GM12873 (cell line): ENCODE measurements at regions not wholly inside any gene's neighbourhood (a gene's known extent, or its start where the extent isn't known, plus 50 kb on each side); places are given as distances from the start of the nearest gene placed in this dataset.

Experiments
- CTCF ChIP-seq: IDR thresholded peaks from 2 replicates; pipeline ENCODE4 v1.5.1; 2012; ENCODE audit warnings: low read depth, mild to moderate bottlenecking, moderate library complexity, low read length, control low read depth; ENCODE audit not compliant: insufficient read depth; ENCODE audit errors: missing control alignments

DNA sequence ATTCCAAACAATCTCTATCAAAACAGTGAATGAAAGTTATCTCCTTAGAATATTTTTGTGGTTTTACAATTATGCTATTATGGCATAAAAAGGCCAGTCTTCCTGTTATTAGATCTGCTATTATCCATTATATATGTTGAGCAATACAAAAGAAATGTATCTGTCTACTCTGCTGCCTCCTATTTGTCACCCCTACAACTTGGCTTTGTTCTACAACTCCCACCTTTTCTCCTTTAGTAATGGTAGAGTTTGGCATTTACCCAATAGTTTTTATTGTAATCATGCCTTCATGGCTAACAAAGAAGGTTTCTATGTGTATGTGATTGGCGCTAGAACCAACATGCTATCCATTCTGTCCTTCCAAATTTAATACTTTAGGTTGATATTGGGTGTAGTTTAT lies 189.2 kb upstream of the PRDM9 start:
- TF ChIP-seq CTCF: no peak

GRCh38 chr5:23316060-23316591 lies 191.3 kb upstream of the PRDM9 start:
- no peak for TF ChIP-seq CTCF

DNA sequence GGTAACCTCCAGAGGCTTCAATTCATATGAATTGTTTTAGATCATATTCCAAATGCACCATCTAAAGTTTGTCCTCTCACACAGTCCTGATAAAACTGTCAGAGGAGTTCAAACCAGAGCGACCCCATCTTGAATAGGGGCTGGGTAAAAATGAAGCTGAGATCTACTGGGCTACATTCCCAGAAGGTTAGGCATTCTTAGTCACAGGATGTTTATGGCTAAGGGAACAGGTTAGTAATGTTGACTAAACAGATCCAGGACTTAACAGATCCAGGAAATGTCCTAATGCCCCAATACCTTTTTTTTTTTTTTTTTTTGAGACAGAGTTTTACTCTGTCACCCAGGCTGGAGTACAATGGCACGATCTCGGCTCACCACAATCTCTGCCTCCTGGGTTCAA lies 192.6 kb upstream of the PRDM9 start:
- no peak for TF ChIP-seq CTCF

DNA sequence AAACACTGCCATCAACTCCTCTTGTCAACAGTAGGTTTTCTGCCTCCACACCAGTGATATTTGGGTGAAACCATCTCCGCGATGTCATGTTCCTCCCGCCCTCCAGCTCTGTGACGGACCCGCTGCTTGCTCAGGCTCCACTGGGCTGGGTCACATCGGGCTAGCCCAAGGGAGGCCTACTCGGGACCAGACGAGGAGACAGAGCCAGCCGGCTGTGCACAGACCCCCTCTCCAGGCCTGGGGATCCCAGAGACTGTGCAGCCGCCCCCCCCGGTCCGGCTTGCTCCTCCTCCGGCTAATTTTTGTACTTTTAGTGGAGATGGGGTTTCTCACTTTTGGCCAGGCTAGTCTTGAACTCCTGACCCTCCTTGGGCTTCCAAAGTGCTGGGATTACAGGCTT lies 202.4 kb upstream of the PRDM9 start:
- TF ChIP-seq CTCF: no peak

GRCh38 chr5:23303836-23304235 lies 203.6 kb upstream of the PRDM9 start:
- TF ChIP-seq CTCF: no peak

DNA sequence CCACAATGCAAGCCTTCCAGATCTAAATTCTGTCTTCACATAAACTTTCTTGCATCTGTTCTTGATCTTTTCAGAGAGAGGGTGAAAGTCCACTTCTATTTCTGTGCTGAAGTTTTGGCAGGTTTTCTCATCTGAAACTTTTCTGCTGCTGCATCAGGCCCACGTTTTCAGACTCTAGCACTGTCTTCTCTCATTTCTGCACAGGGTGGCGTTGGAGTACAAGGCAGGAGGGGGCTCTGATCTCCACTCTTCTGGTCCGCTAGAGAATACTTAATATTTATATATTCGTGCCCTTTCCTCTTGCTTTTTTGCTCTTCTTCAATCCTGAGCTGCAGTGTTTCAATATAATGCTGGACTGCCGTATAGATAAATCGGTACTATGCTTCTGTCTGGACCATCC lies 204.0 kb upstream of the PRDM9 start:
- TF ChIP-seq CTCF: no peak

GRCh38 chr5:23302438-23302837 lies 205.0 kb upstream of the PRDM9 start:
- no peak for TF ChIP-seq CTCF
